T-helper 1 cell treated with Interleukin-12 subunit alpha and Interleukin-12 subunit beta and Interleukin-4 antibody, amounts not matched to agents 30 μg/mL and 1 μg/mL, for 36 hours (primary cell): ENCODE measurements at regions not wholly inside any gene's neighbourhood (a gene's known extent, or its start where the extent isn't known, plus 50 kb on each side); places are given as distances from the start of the nearest gene placed in this dataset.

ENCODE experiments used
- H3K27ac Mint-ChIP-seq: one replicate; pipeline ENCODE4 v1.8.0; 2021; ENCODE audit warnings: mild to moderate bottlenecking, mixed read lengths
- H3K27me3 Mint-ChIP-seq: one replicate; pipeline ENCODE4 v1.8.0; 2021; ENCODE audit warnings: low read depth, mixed read lengths
- H3K36me3 Mint-ChIP-seq: one replicate; pipeline ENCODE4 v1.8.0; 2021; ENCODE audit warnings: low read depth, mixed read lengths
- H3K4me1 Mint-ChIP-seq: one replicate; pipeline ENCODE4 v1.8.0; 2021; ENCODE audit warnings: low read depth, mixed read lengths
- H3K4me3 Mint-ChIP-seq: one replicate; pipeline ENCODE4 v1.8.0; 2021; ENCODE audit warnings: mild to moderate bottlenecking, moderate library complexity, mixed read lengths
- H3K9me3 Mint-ChIP-seq: one replicate; pipeline ENCODE4 v1.8.0; 2021; ENCODE audit warnings: mixed read lengths

- no peaks in the 10 kb centered on the region for H3K9me3 Mint-ChIP-seq
- H3K36me3 Mint-ChIP-seq, result peaks cover 4% of the 10 kb centered on the region
- H3K4me3 Mint-ChIP-seq, result no peak overlapping the region
- H3K27me3 Mint-ChIP-seq, result peaks cover 3% of the 10 kb centered on the region
- H3K4me1 Mint-ChIP-seq, result peaks cover 21% of the 10 kb centered on the region
- H3K27ac Mint-ChIP-seq, result no peak overlapping the region
These were observed 91.7 kb upstream of the HIVEP3 start for GRCh38 chr1:42010381-42010780.

GRCh38 chr1:42008264-42008663 is 89.5 kb upstream of the HIVEP3 start:
- Mint-ChIP-seq H3K27ac (no peak overlapping the region), H3K4me1 (peaks cover 6% of the 10 kb centered on the region), H3K4me3 (no peak overlapping the region), H3K27me3 (peaks cover 3% of the 10 kb centered on the region), H3K36me3 (no peaks in the 10 kb centered on the region), H3K9me3 (no peaks in the 10 kb centered on the region)

GRCh38 chr1:42006836-42007235 is 88.1 kb upstream of the HIVEP3 start:
- Mint-ChIP-seq H3K27ac (no peak overlapping the region), H3K4me3 (no peak overlapping the region), H3K4me1 (peaks cover 6% of the 10 kb centered on the region), H3K27me3 (peaks cover 3% of the 10 kb centered on the region), H3K36me3 (no peaks in the 10 kb centered on the region), H3K9me3 (no peaks in the 10 kb centered on the region)

- no peaks in the 10 kb centered on the region for H3K9me3 Mint-ChIP-seq
- H3K27me3 Mint-ChIP-seq, result peaks cover 3% of the 10 kb centered on the region
- peaks cover 6% of the 10 kb centered on the region for H3K4me1 Mint-ChIP-seq
- no peaks in the 10 kb centered on the region for H3K36me3 Mint-ChIP-seq
- H3K27ac Mint-ChIP-seq, result no peak overlapping the region
- no peak overlapping the region for H3K4me3 Mint-ChIP-seq
These were observed 87.4 kb upstream of the HIVEP3 start for GRCh38 chr1:42006093-42006492.

- Mint-ChIP-seq H3K36me3 (no peaks in the 10 kb centered on the region), H3K9me3 (no peaks in the 10 kb centered on the region), H3K27me3 (peaks cover 3% of the 10 kb centered on the region), H3K4me3 (no peak overlapping the region), H3K4me1 (peaks cover 6% of the 10 kb centered on the region), H3K27ac (no peak overlapping the region)
These were observed 86.8 kb upstream of the HIVEP3 start for GRCh38 chr1:42005530-42005929.

GRCh38 chr1:42004860-42005259 is 86.1 kb upstream of the HIVEP3 start:
- Mint-ChIP-seq H3K36me3 (no peaks in the 10 kb centered on the region), H3K27me3 (no peaks in the 10 kb centered on the region), H3K4me3 (no peak overlapping the region), H3K4me1 (peaks cover 4% of the 10 kb centered on the region), H3K9me3 (no peaks in the 10 kb centered on the region), H3K27ac (no peak overlapping the region)

- H3K9me3 Mint-ChIP-seq, result no peaks in the 10 kb centered on the region
- H3K4me1 Mint-ChIP-seq, result peaks cover 3% of the 10 kb centered on the region
- H3K4me3 Mint-ChIP-seq, result no peak overlapping the region
- H3K27me3 Mint-ChIP-seq, result no peaks in the 10 kb centered on the region
- H3K27ac Mint-ChIP-seq, result no peak overlapping the region
- no peaks in the 10 kb centered on the region for H3K36me3 Mint-ChIP-seq
These were observed 85.6 kb upstream of the HIVEP3 start for GRCh38 chr1:42004322-42004721.

GRCh38 chr1:42003433-42003832 is 84.7 kb upstream of the HIVEP3 start:
- H3K4me1 Mint-ChIP-seq, result peaks cover 2% of the 10 kb centered on the region

GRCh38 chr1:42002220-42002619 is 83.5 kb upstream of the HIVEP3 start:
- Mint-ChIP-seq H3K4me1 (peaks cover under 1% of the 10 kb centered on the region), H3K27me3 (no peaks in the 10 kb centered on the region), H3K27ac (no peak overlapping the region), H3K4me3 (no peak overlapping the region), H3K9me3 (no peaks in the 10 kb centered on the region), H3K36me3 (no peaks in the 10 kb centered on the region)

More at GRCh38 chr1:42003433-42003832, 84.7 kb upstream of the HIVEP3 start:
- no peak overlapping the region for H3K27ac Mint-ChIP-seq
- H3K36me3 Mint-ChIP-seq, result no peaks in the 10 kb centered on the region
- no peak overlapping the region for H3K4me3 Mint-ChIP-seq
- no peaks in the 10 kb centered on the region for H3K9me3 Mint-ChIP-seq
- H3K27me3 Mint-ChIP-seq, result no peaks in the 10 kb centered on the region

GRCh38 chr1:42000766-42001165 is 82.0 kb upstream of the HIVEP3 start:
- H3K4me1 Mint-ChIP-seq, result peaks cover 9% of the 10 kb centered on the region
- H3K4me3 Mint-ChIP-seq, result no peak overlapping the region
- no peaks in the 10 kb centered on the region for H3K27me3 Mint-ChIP-seq
- peaks cover 4% of the 10 kb centered on the region for H3K36me3 Mint-ChIP-seq
- no peak overlapping the region for H3K27ac Mint-ChIP-seq
- H3K9me3 Mint-ChIP-seq, result peaks cover 3% of the 10 kb centered on the region

- Mint-ChIP-seq H3K9me3 (peaks cover 3% of the 10 kb centered on the region), H3K4me3 (no peak overlapping the region), H3K27me3 (no peaks in the 10 kb centered on the region), H3K27ac (no peak overlapping the region), H3K36me3 (peaks cover 4% of the 10 kb centered on the region), H3K4me1 (peaks cover 9% of the 10 kb centered on the region)
These were observed 81.2 kb upstream of the HIVEP3 start for GRCh38 chr1:41999884-42000283.

GRCh38 chr1:41998250-41998649 is 79.5 kb upstream of the HIVEP3 start:
- Mint-ChIP-seq H3K27me3 (no peaks in the 10 kb centered on the region), H3K27ac (no peak overlapping the region), H3K4me3 (no peak overlapping the region), H3K36me3 (peaks cover 9% of the 10 kb centered on the region), H3K9me3 (peaks cover 12% of the 10 kb centered on the region), H3K4me1 (peaks cover 9% of the 10 kb centered on the region)

GRCh38 chr1:41997153-41997552 is 78.4 kb upstream of the HIVEP3 start:
- peaks cover 12% of the 10 kb centered on the region for H3K9me3 Mint-ChIP-seq
- H3K4me1 Mint-ChIP-seq, result peaks cover 9% of the 10 kb centered on the region
- no peak overlapping the region for H3K27ac Mint-ChIP-seq
- peaks cover 9% of the 10 kb centered on the region for H3K36me3 Mint-ChIP-seq
- H3K4me3 Mint-ChIP-seq, result no peak overlapping the region
- H3K27me3 Mint-ChIP-seq, result no peaks in the 10 kb centered on the region

GRCh38 chr1:41995441-41996130 is 76.9 kb upstream of the HIVEP3 start:
- H3K27ac Mint-ChIP-seq, result no peak overlapping the region
- H3K9me3 Mint-ChIP-seq, result peaks cover 12% of the 10 kb centered on the region
- H3K4me1 Mint-ChIP-seq, result peaks cover 9% of the 10 kb centered on the region
- no peaks in the 10 kb centered on the region for H3K27me3 Mint-ChIP-seq
- peaks cover 9% of the 10 kb centered on the region for H3K36me3 Mint-ChIP-seq
- H3K4me3 Mint-ChIP-seq, result no peak overlapping the region

GRCh38 chr1:41994195-41994894 is 75.6 kb upstream of the HIVEP3 start:
- peaks cover 9% of the 10 kb centered on the region for H3K36me3 Mint-ChIP-seq
- no peaks in the 10 kb centered on the region for H3K27me3 Mint-ChIP-seq
- H3K9me3 Mint-ChIP-seq, result peaks cover 13% of the 10 kb centered on the region
- peaks cover 9% of the 10 kb centered on the region for H3K4me1 Mint-ChIP-seq
- no peak overlapping the region for H3K27ac Mint-ChIP-seq
- no peak overlapping the region for H3K4me3 Mint-ChIP-seq
